ENCODE measurements at regions not wholly inside any gene's neighbourhood (a gene's known extent, or its start where the extent isn't known, plus 50 kb on each side); places are given as distances from the start of the nearest gene placed in this dataset.

DNA sequence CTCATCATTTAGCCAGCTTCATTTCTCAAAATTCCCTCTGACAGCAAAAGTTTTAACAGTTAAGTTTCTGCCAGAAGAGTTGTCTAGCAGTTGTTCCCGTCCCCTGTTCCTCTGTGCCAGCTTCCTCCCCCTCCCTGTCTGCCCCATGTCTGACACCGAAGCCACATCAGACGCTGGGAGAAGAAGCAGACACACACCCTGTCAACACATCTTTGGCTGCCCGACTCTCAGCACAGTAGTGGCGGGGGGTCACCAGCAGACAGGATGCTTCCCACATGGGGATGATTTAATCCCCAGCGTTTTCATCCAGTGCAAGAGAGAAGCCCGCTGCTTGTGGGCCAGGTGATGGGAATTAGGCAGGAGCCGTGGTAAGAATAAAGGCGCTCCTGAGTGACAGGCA lies 379.4 kb upstream of the RUNX1 start:
- FAIRE-seq = no peak
- no peak for DNase-seq (ENCODE audit: extremely low spot score, insufficient read length, low read depth)

- FAIRE-seq (no peak), DNase-seq (ENCODE audit: extremely low spot score, insufficient read length, low read depth) (no peak)
These were observed 378.9 kb upstream of the RUNX1 start for GRCh38 chr21:35428001-35428320.

DNA sequence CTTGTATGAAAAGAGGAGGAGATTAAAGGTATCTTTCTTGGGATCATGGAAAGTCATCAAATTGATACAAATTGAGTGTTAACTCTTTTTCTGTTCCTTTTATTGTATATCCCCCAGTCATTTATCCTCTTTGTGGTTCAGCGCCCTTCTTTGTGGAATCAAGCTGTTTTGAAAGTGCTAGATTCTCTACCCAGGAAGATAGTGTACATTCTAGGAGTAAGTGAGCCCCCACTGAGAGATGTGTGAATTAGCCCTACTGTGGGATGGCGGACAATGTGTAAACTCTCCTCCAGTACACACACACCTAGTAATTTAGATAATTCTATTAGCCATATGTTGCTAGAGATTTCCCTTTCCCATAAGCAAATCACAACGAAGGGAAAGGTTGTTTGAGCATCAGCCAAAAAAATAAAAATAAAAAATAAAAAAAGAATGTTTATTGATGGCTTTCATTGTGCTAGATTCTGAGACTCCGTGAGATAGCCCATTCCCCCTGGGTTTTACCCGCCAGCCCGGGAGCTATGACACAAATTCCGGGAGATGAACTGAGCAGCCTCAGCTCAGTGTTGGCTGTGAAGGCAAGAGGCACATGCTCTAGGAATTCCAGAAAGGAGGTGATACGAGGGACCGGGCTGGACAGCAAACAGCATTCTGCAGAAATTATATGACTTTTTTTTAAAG lies 378.4 kb upstream of the RUNX1 start:
- FAIRE-seq (no peak), DNase-seq (ENCODE audit: extremely low spot score, insufficient read length, low read depth) (no peak)

DNA sequence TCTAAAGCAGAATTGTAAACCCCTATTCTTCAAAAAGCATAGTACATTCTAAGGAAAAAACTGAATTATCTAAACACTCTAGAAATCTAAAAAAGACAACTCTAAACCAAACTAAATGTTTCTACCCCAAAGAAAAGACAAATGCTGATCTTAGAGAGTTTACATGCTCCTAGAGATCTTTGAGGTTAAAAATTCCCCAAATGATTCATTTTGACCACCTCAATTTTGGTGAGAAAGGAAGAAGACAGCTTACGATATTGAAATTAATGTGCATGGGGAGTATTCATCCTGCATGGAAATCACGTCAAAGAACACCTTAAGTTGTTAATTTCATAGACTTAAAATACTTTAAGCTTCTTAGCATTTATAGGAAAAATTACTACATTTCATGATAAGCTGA lies 377.8 kb upstream of the RUNX1 start:
- FAIRE-seq = no peak
- no peak for DNase-seq (ENCODE audit: extremely low spot score, insufficient read length, low read depth)

DNA sequence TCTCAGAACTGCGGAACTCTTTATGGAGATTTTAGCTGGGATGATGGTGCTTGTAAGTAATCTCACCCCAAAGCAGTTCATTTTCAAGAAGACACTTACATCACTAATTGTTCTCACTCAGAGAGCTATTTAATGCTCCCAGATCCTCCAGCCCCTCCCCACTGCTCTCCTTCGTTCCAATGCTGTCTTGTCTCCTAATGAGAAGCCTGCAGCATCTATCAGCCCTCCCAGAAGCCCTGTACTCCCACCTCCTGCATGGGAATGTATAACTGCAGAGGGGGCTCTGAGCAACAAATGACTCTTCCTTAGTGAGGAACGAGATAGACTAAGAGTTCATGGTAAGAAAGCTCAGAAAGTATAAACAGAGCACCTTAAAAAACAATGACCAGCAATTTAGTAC lies 377.4 kb upstream of the RUNX1 start:
- no peak for FAIRE-seq
- no peak for DNase-seq (ENCODE audit: extremely low spot score, insufficient read length, low read depth)

GRCh38 chr21:35424122-35424521 lies 375.0 kb upstream of the RUNX1 start:
- FAIRE-seq (no peak), DNase-seq (ENCODE audit: extremely low spot score, insufficient read length, low read depth) (no peak)

DNA sequence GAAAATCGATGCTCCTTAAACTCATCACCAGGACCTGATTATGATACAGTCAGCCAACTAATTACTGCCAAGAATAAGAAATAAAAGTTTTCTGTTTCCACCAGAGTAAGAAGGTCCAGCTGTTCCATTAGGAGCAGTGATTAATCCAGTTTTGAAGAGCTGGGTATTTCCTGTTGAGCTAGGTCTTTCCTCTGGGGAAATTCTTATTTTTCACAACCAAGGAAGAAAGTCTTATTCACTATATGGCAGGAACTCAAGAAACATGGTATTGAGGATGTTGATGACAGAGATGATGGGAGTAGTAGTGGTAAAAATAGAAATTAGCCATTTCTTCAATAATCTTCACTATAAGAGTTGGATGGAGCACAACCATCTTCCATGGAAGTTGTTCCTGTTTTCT lies 374.6 kb upstream of the RUNX1 start:
- no peak for FAIRE-seq
- no peak for DNase-seq (ENCODE audit: extremely low spot score, insufficient read length, low read depth)

DNA sequence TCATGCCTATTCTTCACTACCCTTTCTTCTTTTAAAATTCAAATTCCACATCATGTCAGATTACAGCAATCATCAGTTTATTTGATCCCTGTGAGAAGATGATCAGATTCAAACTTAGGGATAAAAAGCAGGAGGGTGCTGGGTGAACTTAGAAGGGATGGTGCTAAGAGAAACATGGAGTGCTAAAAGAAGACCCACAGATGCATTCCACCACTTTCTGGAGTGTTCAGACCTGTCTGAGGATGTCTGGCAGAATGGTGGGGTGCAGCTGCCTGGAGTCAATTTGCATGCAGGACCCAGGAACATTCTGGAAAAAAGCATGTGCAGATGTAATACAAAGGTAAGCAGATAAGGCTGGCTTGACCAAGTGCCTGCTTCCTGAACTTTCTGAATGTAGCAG lies 372.9 kb upstream of the RUNX1 start:
- no peak for FAIRE-seq

GRCh38 chr21:35421221-35421620 lies 372.1 kb upstream of the RUNX1 start:
- FAIRE-seq (no peak), DNase-seq (ENCODE audit: extremely low spot score, insufficient read length, low read depth) (no peak)

More for the DNA sequence above, 372.9 kb upstream of the RUNX1 start:
- DNase-seq (ENCODE audit: extremely low spot score, insufficient read length, low read depth) = no peak

DNA sequence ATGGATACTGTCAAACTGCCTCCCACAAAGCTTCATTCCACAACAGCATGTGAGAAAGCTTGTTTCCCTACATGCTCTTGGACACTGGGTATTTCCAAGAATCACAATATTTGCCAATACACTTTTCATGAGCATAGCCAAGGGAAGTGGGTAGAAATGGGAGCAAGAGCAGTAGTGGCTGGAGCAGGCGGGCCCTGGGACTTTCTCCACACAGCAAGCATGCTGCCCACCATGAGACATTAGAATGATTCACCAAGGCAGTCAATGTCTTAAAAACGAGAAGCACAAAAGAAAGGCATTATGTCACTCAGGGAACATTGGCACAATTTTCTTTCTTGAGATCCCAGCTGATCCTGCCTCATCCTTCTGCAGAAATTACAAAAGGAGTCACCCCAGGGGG lies 371.6 kb upstream of the RUNX1 start:
- DNase-seq (ENCODE audit: extremely low spot score, insufficient read length, low read depth) (no peak), FAIRE-seq (no peak)

DNA sequence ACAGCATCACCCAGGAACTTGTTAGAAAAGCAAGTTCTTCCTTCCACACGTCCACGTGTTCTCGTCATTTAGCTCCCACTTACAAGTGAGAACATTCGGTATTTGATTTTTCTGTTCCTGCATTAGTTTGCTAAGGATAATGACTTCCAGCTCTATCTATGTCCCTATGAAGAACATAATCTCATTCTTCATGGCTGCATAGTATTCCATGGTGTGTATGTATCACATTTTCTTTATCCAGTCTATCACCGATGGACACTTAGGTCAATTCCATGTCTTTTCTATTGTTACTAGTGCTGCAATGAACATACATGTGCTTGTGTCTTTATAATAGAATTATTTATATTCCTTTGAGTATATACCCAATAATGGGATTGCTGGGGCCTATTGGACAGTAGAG lies 368.7 kb upstream of the RUNX1 start:
- no peak for DNase-seq (ENCODE audit: extremely low spot score, insufficient read length, low read depth)
- FAIRE-seq = no peak

DNA sequence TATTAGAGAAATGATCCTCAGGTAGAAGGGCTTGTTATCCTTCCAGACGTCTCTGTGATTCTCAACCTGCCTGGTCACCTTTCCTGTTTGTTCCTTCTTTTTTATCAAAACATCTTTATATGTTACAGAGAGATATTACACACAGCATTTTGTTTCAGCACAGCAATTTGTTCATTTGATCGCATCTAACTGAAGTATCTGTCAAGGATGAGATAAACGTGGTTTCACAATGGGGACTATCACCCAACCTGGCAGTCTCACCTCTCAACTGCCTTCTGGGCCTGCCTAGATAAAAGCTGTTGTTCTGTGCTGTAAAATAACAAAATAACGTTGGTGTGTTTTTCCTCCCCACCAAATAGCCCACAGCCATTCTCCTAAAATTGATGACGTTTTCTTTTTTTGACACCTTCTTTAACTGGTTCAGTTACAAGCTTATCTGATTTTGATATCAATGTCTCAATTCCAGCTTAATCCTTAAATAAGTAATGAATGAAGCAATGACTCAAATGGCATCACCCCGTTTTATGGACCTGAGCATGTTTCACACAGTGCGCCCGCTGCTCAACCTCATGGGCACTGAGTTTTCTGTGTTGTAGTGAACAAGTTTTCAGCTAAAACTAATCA lies 367.9 kb upstream of the RUNX1 start:
- DNase-seq (ENCODE audit: extremely low spot score, insufficient read length, low read depth) = no peak
- no peak for FAIRE-seq

DNA sequence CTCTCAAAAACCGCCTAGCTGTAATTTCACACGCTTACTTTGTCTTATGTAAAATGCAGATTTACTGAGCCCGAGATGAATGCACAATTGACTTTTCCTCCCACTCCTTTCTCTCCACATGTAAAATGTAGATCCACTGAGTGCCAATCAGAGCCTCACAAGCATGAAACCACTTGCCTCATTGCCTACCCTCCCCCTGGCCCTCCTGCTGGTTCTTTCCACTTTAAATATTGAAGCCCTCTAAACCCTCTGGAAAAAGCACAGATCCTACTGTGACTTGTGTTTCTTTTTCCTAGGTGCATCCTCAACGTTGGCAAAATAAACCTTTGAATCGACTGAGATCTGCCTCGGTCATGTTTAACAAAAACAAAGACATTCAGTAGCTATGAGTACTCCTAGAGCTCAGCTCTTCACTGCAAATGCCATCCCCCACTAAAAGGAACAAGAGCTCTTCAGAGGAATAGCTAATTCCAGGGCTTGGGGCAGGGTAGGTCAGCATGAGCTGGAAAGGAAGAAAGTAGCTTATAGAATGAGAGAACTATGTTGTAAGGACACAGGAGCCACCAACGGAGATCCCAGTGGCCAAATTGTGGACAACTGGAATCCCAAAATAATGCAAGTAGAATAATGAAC lies 365.5 kb upstream of the RUNX1 start:
- FAIRE-seq = no peak
- no peak for DNase-seq (ENCODE audit: extremely low spot score, insufficient read length, low read depth)

GRCh38 chr21:35414056-35414455 lies 365.0 kb upstream of the RUNX1 start:
- no peak for DNase-seq (ENCODE audit: extremely low spot score, insufficient read length, low read depth)
- no peak for FAIRE-seq

- no peak for FAIRE-seq
- no peak for DNase-seq (ENCODE audit: extremely low spot score, insufficient read length, low read depth)
These were observed 363.1 kb upstream of the RUNX1 start for GRCh38 chr21:35412231-35412630.

DNA sequence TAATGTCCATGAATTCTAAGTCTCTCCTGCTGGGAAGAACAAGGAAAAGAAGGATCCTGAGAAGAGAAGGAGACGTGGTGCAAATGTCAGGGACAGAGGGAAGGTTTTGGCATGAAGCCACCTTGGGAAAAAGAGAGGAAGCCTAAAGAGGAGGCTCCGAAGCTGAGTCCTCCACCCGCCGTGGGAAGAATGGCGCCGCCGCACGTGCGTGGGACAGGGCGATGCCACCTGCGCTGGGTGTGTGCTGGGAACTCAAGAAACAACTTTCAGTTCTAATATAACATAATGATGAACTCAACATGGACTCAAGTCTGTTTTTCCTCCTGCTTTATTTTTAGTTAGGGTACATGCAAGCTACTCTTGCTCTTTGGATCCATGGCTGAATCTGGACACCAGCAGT lies 362.3 kb upstream of the RUNX1 start:
- no peak for FAIRE-seq
- DNase-seq (ENCODE audit: extremely low spot score, insufficient read length, low read depth) = no peak

- FAIRE-seq (no peak), DNase-seq (ENCODE audit: extremely low spot score, insufficient read length, low read depth) (no peak)
These were observed 361.6 kb upstream of the RUNX1 start for GRCh38 chr21:35410656-35411055.

DNA sequence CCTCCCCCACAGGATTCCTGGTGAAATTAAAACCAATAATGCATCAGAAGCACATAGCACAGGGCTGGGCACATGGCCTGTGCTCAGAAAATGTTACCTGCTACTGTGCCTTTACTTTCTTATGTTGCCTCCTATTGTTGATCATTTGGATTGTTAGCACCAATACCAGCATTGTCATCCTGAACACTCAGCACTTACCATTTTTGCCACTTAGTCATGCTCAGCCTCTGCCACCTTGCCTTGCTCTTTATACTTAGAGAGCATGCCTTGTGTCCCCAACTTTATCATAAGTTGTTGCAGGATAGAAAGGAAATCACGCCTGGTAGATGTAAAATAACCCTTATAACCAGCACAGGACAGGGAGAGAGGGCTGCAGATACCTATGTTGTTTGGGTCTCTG lies 361.0 kb upstream of the RUNX1 start:
- no peak for DNase-seq (ENCODE audit: extremely low spot score, insufficient read length, low read depth)
- no peak for FAIRE-seq

DNA sequence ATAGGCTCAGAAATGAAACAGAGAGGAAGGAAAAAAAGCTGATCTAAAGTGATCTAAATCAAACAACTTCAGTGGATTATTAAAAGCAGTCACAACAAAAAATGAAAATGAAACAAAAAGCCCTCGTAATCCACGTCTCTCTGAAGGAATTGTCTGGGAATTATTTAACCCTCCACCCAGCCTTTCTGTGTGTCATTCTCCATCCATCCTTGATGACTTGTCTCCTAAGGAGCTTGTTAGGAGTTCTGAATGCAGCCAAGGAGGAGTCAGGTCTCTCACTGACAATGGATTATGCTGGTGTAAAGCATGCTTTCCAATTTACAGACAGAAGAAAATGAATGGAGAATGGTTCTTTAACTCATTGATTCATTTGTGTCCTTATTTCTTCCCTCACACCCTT lies 359.3 kb upstream of the RUNX1 start:
- DNase-seq (ENCODE audit: extremely low spot score, insufficient read length, low read depth) (no peak), FAIRE-seq (no peak)

GRCh38 chr21:35406635-35407034 lies 357.5 kb upstream of the RUNX1 start:
- FAIRE-seq (no peak), DNase-seq (ENCODE audit: extremely low spot score, insufficient read length, low read depth) (no peak)

DNA sequence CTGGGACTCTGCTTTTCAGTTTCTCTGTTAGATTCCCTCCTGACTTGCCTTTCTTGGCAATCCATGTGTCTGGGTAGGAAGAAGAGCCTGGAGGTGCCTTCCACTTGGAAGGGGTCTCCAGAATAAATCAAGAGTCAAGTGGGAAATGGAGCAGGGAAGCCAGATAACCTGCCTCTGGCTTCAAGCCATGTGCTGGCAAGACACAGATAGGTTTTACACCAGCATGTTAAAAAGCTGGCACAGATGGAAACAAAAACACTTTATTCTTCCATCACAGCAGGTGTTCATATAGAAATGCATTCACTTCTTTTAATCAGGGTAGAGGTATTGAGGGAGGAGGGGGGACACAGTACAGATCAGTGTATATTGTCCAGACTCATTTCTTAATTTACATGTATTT lies 356.9 kb upstream of the RUNX1 start:
- FAIRE-seq (no peak), DNase-seq (ENCODE audit: extremely low spot score, insufficient read length, low read depth) (no peak)

DNA sequence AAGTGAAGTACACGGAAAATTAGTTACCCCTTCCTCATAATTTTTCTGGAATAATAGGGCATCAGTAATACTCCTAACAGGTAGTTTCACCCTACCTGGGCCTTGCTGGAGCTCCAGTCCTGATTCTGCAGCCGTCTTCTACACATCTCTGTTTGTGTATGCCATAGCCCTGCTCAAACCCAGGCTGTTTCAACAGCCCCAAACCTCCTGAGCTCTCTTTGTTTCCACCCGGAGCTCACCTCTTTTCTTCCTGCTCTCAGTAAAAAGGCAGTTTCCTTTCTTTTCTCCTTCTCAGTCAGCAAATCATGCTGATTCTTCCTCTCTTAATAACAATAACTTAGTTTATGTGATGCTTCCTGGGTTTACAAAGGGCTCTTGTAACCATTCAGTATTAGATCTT lies 355.1 kb upstream of the RUNX1 start:
- FAIRE-seq (no peak), DNase-seq (ENCODE audit: extremely low spot score, insufficient read length, low read depth) (no peak)
